Fibroblast of skin of abdomen (primary cell): ENCODE measurements at regions not wholly inside any gene's neighbourhood (a gene's known extent, or its start where the extent isn't known, plus 50 kb on each side); places are given as distances from the start of the nearest gene placed in this dataset.

Experiments used
- DNase-seq: peaks from one replicate; pipeline ENCODE4 v3.0.0-alpha.2; 2013

- DNase-seq = no peak
These were observed 226.1 kb upstream of the DIO3 start for GRCh38 chr14:101335061-101335661.

GRCh38 chr14:101336183-101336582 lies 225.1 kb upstream of the DIO3 start:
- no peak for DNase-seq

DNA sequence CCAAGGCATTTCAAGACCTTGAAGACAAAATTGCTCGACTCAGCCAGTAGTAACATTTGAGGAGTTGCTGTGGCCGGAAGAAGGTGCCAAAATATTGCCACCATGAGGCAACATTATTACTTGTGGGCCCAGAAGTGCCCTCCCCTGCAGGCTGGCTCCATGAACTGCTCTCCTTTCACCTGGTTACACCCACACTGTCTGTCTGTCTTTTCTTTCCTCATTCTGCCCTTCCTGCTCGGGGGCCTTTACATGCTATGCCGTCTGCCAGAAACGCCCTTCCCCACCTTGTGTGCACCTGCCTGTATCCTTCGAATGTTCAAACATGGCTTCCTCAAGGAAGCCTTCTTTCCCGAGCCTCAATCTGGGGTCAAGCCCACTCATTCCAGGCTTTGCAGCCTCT lies 224.2 kb upstream of the DIO3 start:
- no peak for DNase-seq

DNA sequence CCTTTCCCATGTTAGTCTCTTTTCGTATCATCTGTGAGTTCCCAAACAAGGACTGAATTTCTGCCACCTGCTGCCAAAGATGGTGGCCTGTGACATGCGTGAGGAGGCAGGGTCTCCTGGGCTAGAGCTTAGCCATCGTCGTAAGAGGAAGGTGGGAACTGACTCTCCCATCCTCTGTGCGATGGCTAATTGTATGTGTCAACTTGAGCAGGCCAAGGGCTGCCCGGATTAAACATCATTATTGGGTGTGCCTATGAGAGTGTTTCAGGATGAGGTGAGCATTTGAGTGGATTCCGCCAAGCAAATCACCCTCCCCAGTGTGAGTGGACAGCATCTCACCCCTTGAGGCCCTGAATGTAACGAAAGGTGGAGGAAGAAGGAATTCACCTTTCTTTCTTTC lies 220.7 kb upstream of the DIO3 start:
- DNase-seq = no peak

- no peak for DNase-seq
These were observed 213.2 kb upstream of the DIO3 start for GRCh38 chr14:101347893-101348777.

DNA sequence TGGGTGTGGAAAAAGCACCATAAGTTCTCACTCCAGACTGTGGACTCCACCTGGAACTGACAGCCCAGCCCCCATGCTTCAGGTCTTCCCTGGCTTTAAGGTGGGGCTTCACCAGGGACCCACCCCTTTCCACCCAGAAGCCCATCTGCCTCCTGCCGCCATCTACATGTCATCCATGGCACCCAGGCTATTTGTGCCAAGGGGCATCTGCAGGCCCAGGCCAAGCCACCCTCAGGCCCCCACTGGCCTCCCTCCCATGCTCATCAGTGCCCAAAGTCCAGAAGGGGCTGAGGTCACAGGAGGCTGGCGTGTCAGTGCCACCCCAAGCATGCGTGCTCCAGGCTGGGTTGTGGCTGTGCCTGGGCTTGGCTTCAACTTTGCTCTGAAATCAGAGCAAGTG lies 212.2 kb upstream of the DIO3 start:
- DNase-seq = no peak

DNA sequence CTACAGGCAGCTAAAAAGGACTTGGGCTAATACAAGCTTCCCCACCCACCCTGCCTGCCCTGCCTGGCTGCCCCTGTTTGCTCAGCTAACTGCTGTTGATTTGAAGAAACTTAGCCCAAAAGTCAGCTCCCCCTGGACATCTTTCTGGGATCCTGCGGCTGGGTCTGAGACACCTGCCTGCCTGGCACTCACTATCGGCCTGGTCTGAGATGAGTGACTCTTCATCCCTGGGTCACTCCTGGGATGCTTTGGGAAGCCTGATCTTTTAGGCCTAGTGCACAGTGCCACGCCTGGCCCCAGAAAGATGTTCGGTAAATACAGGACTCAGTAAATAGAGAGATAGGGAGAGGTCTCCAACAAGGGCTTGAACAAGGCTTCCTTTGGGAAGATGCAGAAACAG lies 211.3 kb upstream of the DIO3 start:
- no peak for DNase-seq

DNA sequence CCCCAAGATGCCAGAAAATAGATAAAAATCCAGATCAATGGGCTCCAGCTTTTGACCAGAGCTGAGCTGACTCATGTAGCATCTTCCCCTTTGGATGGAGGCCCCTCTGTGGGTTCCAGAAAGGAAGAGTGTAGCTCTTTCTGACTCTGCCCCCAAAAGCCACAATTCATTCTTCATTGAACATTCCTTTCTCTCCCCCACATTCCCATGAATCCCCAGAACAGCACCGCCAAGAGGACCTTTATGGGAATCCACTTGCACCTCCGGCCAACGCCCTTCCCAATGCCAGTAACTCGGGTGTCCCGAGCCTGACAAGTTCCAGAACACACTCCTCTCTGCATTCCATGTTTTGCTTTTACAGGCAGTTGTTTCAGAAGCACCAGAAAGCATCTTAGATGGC lies 210.6 kb upstream of the DIO3 start:
- no peak for DNase-seq

DNA sequence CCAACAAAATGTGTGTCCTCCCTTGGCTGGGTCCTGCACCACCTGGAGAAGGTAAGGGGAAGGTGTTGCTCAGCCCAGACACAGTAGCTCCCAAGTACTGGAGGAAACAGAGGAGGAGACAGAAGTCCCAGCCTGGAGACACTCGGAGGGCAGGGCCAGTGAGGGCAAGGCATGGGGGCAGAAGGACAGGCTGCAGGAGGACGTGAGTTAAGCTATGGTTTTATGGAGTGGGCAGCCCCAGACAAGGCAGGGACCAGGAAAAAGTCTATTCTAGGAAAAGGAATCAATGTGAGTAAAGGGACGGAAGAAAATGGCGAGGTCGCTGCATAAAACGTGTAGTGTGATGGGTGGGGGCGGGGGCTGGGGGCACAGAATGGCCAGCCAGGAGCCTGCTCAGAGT lies 210.1 kb upstream of the DIO3 start:
- no peak for DNase-seq

DNA sequence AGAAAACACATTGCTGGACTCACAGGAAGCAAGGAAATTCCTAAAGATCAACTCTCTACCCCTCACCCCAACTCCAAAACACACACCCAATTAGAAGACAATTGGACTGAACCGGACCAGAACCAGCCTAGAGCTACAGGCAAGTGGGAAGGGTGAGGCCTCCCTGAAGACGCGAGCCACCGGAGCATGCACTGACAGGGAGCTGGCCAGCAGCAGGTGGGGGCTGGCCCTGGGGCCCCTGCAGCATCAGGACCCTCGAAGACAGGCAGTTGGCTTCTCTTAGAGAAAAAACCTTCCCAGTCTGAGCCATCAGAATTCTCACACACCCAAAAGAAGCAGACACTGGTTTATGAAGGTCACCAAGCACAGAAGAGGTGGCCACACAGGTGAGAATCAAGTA lies 209.5 kb upstream of the DIO3 start:
- DNase-seq = no peak

DNA sequence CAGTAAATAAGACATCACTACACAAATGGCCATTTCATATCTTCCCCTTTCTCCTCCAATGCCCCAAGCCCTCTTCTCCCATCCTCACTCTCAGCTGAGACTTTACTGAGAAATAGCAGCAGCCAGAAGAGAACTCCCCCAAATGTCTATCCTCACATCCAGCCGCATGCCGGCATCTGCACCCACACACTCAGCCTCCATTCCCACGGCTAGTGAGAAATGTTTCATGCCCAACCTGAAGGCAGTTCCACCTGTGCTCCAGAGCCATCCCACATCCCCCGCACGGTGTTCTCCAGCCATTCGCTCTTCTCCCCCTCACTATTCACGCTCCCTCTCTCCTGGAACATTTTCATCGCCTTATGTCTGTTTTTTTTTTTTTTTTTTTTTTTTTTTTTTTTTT lies 208.7 kb upstream of the DIO3 start:
- no peak for DNase-seq

GRCh38 chr14:101353422-101353821 lies 207.9 kb upstream of the DIO3 start:
- DNase-seq = no peak

DNA sequence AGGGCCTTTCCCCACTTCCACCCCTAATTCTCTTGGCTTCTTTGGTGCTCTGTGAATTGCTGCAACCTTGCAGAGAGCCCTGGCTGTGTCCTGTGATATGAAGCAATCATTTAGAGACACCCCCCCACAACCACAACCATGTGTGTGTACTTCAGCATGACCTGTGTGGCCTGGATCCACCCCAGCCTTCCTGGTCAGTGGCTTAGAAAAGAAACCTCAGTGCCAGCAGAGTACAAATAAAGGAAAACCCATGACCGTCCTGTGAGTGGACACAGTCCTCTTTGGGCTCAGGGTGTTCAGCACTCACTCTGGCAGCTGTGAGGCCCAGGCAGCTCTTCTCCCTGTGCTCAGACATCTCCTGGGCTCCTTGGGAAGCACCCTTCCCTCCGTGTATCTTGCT lies 206.6 kb upstream of the DIO3 start:
- no peak for DNase-seq

DNA sequence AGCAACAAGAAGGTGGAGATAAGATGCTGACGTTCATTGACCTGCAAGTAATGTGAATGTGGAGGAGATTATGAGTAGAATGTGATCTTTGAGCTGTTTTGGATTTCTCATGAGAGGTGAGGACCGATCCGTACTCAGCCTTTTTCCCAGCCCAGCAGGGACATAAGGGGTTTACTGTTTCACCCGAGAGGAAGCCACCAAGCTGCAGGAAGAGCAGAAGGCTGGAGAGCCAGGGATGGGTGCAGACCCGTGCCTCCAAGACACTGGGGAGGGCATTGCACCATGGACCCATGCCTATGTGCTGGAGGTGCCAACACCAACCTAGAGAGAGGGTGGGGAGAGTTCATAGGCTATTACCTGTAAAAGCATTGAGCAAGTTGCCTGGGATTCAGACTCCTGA lies 206.0 kb upstream of the DIO3 start:
- no peak for DNase-seq

GRCh38 chr14:101357038-101357437 lies 204.3 kb upstream of the DIO3 start:
- no peak for DNase-seq

GRCh38 chr14:101357559-101358319 lies 203.6 kb upstream of the DIO3 start:
- DNase-seq = no peak

- no peak for DNase-seq
These were observed 202.8 kb upstream of the DIO3 start for GRCh38 chr14:101358320-101359125.

GRCh38 chr14:101359221-101360053 lies 201.9 kb upstream of the DIO3 start:
- DNase-seq = no peak

- no peak for DNase-seq
These were observed 201.0 kb upstream of the DIO3 start for GRCh38 chr14:101360054-101360911.

DNA sequence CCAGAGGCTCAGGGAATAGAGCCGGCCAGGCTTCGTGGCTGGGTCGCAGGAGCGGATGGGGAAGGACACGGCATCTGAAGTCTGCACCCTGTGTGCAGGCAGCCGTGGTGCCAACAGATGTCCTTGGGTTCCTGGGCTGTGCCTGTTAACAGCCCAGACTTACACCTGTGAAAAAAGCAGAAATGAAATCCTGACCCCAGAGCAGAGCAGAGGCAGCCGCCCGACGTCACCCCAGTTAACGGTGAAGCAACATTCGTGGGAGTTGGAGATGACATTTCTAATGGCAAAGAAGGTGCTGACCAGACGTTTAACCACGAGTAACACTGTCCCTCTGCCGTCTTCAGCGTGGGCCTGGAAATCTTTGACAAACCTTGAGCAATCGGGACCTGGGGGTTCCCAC lies 200.3 kb upstream of the DIO3 start:
- no peak for DNase-seq
